Fibroblast of mammary gland (primary cell): ENCODE measurements at regions not wholly inside any gene's neighbourhood (a gene's known extent, or its start where the extent isn't known, plus 50 kb on each side); places are given as distances from the start of the nearest gene placed in this dataset.
A peak's percentile ranks its signal among the peaks of the same experiment; 100 is the strongest.

Experiments used
- DNase-seq: peaks from one replicate; pipeline ENCODE4 v3.0.0-alpha.2; 2010; ENCODE audit warnings: low read depth
- H3K4me3 ChIP-seq: 2 replicates; pipeline ENCODE4 v1.5.1; 2011; ENCODE audit warnings: low read depth, mild to moderate bottlenecking, low read length, moderate library complexity; ENCODE audit not compliant: control insufficient read depth
- CTCF ChIP-seq: conservative IDR thresholded peaks from 2 replicates; pipeline ENCODE4 v1.5.1; 2011; ENCODE audit warnings: low read depth, low read length, inconsistent platforms; ENCODE audit not compliant: control insufficient read depth, insufficient read depth

GRCh38 chr2:209340522-209340921, 83.3 kb upstream of the MAP2 start:
- H3K4me3 ChIP-seq = no peak overlapping the region
- no peak for DNase-seq
- TF ChIP-seq CTCF = no peak

- no peak for TF ChIP-seq CTCF
- no peak for DNase-seq
- H3K4me3 ChIP-seq = no peak overlapping the region
Measured at GRCh38 chr2:209344349-209344748, 79.5 kb upstream of the MAP2 start.

GRCh38 chr2:209348433-209348832, 75.4 kb upstream of the MAP2 start:
- no peak for TF ChIP-seq CTCF
- no peak for DNase-seq
- H3K4me3 ChIP-seq = no peak overlapping the region

- DNase-seq = peak; percentile 44
- TF ChIP-seq CTCF = no peak
Measured at GRCh38 chr2:209351636-209352035, 72.2 kb upstream of the MAP2 start.

GRCh38 chr2:209358992-209359391, 64.9 kb upstream of the MAP2 start:
- no peak for TF ChIP-seq CTCF
- no peak for DNase-seq
- no peak overlapping the region for H3K4me3 ChIP-seq

More at GRCh38 chr2:209351636-209352035, 72.2 kb upstream of the MAP2 start:
- no peak overlapping the region for H3K4me3 ChIP-seq

- no peak overlapping the region for H3K4me3 ChIP-seq
- DNase-seq = peak; percentile 27
- TF ChIP-seq CTCF = no peak
Measured at GRCh38 chr2:209367075-209367747, 56.6 kb upstream of the MAP2 start.

GRCh38 chr2:209368406-209368805, 55.4 kb upstream of the MAP2 start:
- no peak overlapping the region for H3K4me3 ChIP-seq
- no peak for DNase-seq
- TF ChIP-seq CTCF = no peak
